B cell (primary cell): ENCODE measurements at regions not wholly inside any gene's neighbourhood (a gene's known extent, or its start where the extent isn't known, plus 50 kb on each side); places are given as distances from the start of the nearest gene placed in this dataset.

ENCODE experiments used
- ATAC-seq: fragments of 200-7000 bp; cut with Tn5 transposase; one replicate; pipeline ENCODE4 v1.10.0; 2021; ENCODE audit warnings: low read depth, mild to moderate bottlenecking, moderate number of reproducible peaks, moderate library complexity
- CTCF ChIA-PET: fragments of 350-600 bp; sonication (Branson Sonifier 250); formaldehyde crosslinking; loops from one replicate; lab custom pipeline; 2021; ENCODE audit warnings: antibody characterized with exemption, inconsistent platforms; lab: Charles Lee
- POLR2A ChIA-PET: fragments of 350-600 bp; sonication (Branson Sonifier 250); formaldehyde crosslinking; loops from one replicate; lab custom pipeline; 2021; ENCODE audit warnings: antibody characterized with exemption; lab: Charles Lee
- DNase-seq: peaks from one replicate; pipeline ENCODE4 v3.0.0; 2013
- H2AFZ ChIP-seq: 2 replicates; pipeline ENCODE4 v1.6.1; 2012; ENCODE audit warnings: mild to moderate bottlenecking, low read depth, low read length; ENCODE audit not compliant: insufficient read depth, poor library complexity, severe bottlenecking
- H3K27ac ChIP-seq, 2 donors: 1 replicate in 1 of 2; 2 replicates in 1 of 2; pipeline ENCODE4 v1.5.1; 2012 to 2013; ENCODE audit warnings: low read length in 2 of 2, mild to moderate bottlenecking in 2 of 2, moderate library complexity in 1 of 2
- H3K27me3 ChIP-seq, 4 experiments: fragments of 200-600 bp in 1 of 4; sonication (generic) in 1 of 4; replicated peaks in 1 of 4; 1 replicate in 2 of 4; 2 replicates in 2 of 4; pipeline versions ENCODE4 v1.6.1 to v1.7.0; 2013 to 2016; ENCODE audit warnings: low read length in 3 of 4, mild to moderate bottlenecking in 2 of 4, mixed read lengths in 1 of 4, moderate library complexity in 1 of 4; ENCODE audit not compliant: insufficient read depth in 4 of 4, control insufficient read depth in 3 of 4; ENCODE audit errors: control extremely low read depth in 1 of 4
- H3K36me3 ChIP-seq, 2 experiments: replicated peaks in 1 of 2; 1 replicate in 1 of 2; 2 replicates in 1 of 2; pipeline versions ENCODE4 v1.6.1 to v1.7.1; 2013; ENCODE audit warnings: low read length in 1 of 2; ENCODE audit not compliant: insufficient read depth in 2 of 2, control insufficient read depth in 1 of 2; ENCODE audit errors: control extremely low read depth in 1 of 2, extremely low read depth in 1 of 2
- H3K4me1 ChIP-seq, 2 donors: fragments of 200-600 bp in 1 of 2; sonication (generic) in 1 of 2; 1 replicate in 1 of 2; 2 replicates in 1 of 2; pipeline versions ENCODE4 v1.5.1 to v1.6.1; 2013 to 2017; ENCODE audit warnings: low read length in 2 of 2; ENCODE audit not compliant: control insufficient read depth in 2 of 2, insufficient read depth in 2 of 2
- H3K4me2 ChIP-seq: replicated peaks from 2 replicates; pipeline ENCODE3; 2012; ENCODE audit warnings: mild to moderate bottlenecking, low read depth, low read length; ENCODE audit not compliant: poor library complexity, severe bottlenecking
- H3K4me3 ChIP-seq, 5 experiments: fragments of 200-600 bp in 1 of 5; sonication (generic) in 1 of 5; 1 replicate in 3 of 5; 2 replicates in 2 of 5; pipeline versions ENCODE4 v1.5.1 to v1.7.0; 2011 to 2016; ENCODE audit warnings: low read length in 4 of 5, mild to moderate bottlenecking in 4 of 5, low read depth in 2 of 5, control low read depth in 1 of 5, moderate library complexity in 1 of 5; ENCODE audit not compliant: insufficient read depth in 1 of 5; ENCODE audit errors: control extremely low read depth in 1 of 5, extremely low read depth in 1 of 5
- H3K79me2 ChIP-seq: fragments of 200-600 bp; sonication (generic); one replicate; pipeline ENCODE4 v1.6.0; 2016; ENCODE audit warnings: low read length; ENCODE audit not compliant: control insufficient read depth, insufficient read depth
- H3K9ac ChIP-seq: fragments of 200-600 bp; sonication (generic); 2 replicates; pipeline ENCODE4 v1.6.1; 2017; ENCODE audit warnings: mild to moderate bottlenecking, low read length, moderate library complexity
- H3K9me3 ChIP-seq, 3 donors: one replicate each; pipeline versions ENCODE4 v1.6.1 to v1.7.1; 2013; ENCODE audit warnings: low read length in 2 of 3; ENCODE audit not compliant: control insufficient read depth in 2 of 3, insufficient read depth in 1 of 3; ENCODE audit errors: control extremely low read depth in 1 of 3
- H4K20me1 ChIP-seq: 2 replicates; pipeline ENCODE4 v1.6.0; 2012; ENCODE audit warnings: mild to moderate bottlenecking, low read length; ENCODE audit not compliant: insufficient read depth, control insufficient read depth, poor library complexity, severe bottlenecking
- H3K27ac Mint-ChIP-seq: one replicate; pipeline ENCODE4 v1.8.0; 2021; ENCODE audit warnings: mixed read lengths
- H3K27me3 Mint-ChIP-seq: one replicate; pipeline ENCODE4 v1.8.0; 2021; ENCODE audit warnings: mixed read lengths
- H3K4me1 Mint-ChIP-seq: one replicate; pipeline ENCODE4 v1.8.0; 2021; ENCODE audit warnings: mixed read lengths
- H3K4me3 Mint-ChIP-seq: one replicate; pipeline ENCODE4 v1.8.0; 2021; ENCODE audit warnings: mixed read lengths
- H3K9me3 Mint-ChIP-seq: one replicate; pipeline ENCODE4 v1.8.0; 2022; ENCODE audit warnings: mixed read lengths; ENCODE audit not compliant: insufficient read depth
- CTCF ChIP-seq: fragments of 200-600 bp; IDR thresholded peaks from one replicate; pipeline ENCODE4 v1.8.0; 2022; ENCODE audit warnings: antibody characterized with exemption, mild to moderate bottlenecking
- EZH2 ChIP-seq: IDR thresholded peaks from 2 replicates; pipeline ENCODE4 v1.6.1; 2012; ENCODE audit warnings: borderline replicate concordance, low read depth, mild to moderate bottlenecking, moderate library complexity, low read length; ENCODE audit not compliant: insufficient read depth, poor library complexity, severe bottlenecking
- WGBS: methylation state at CpG from one replicate; pipeline ENCODE4 v1.1.5; 2013; ENCODE audit warnings: missing lambda C conversion rate; ENCODE audit not compliant: insufficient coverage; 5-methylcytosine and 5-hydroxymethylcytosine counted together
- intact Hi-C: fragments of 100-400 bp; cut with micrococcal nuclease; formaldehyde crosslinking; loops from one replicate; pipeline ENCODE4 v1.10.0; 2022

GRCh38 chr3:40924559-40925141 is 274.7 kb upstream of the CTNNB1 start:
- intact Hi-C loops = no loop called here
- Mint-ChIP-seq H3K9me3 (no peaks in the 10 kb centered on the region), H3K27ac (no peak overlapping the region), H3K27me3 (peaks cover 24% of the 10 kb centered on the region), H3K4me3 (no peak overlapping the region), H3K4me1 (peaks cover 13% of the 10 kb centered on the region)
- Histone ChIP-seq H3K9ac (no peak overlapping the region), H3K36me3 (no peaks in the 10 kb centered on the region), H3K27me3 (peaks cover 0 to 6% (median 0%) of the 10 kb centered on the region in 4 experiments), H4K20me1 (no peaks in the 10 kb centered on the region), H3K9me3 (peaks cover 0 to 4% (median 0%) of the 10 kb centered on the region in 3 donors), H2AFZ (no peak overlapping the region), H3K4me1 (no peaks in the 10 kb centered on the region), H3K4me2 (no peak overlapping the region), H3K27ac (no peak overlapping the region), H3K79me2 (no peaks in the 10 kb centered on the region), H3K4me3 (no peak overlapping the region)
- WGBS = 100% methylated on average over 1 of the region's 3 CpGs
- DNase-seq (no peak), ATAC-seq (no peak)
- TF ChIP-seq EZH2 (no peak), CTCF (no peak)
- POLR2A ChIA-PET = no interaction called here
- CTCF ChIA-PET = no interaction called here

GRCh38 chr3:40925231-40925630 is 274.1 kb upstream of the CTNNB1 start:
- intact Hi-C loops = no loop called here
- peaks cover 10% of the 10 kb centered on the region for H3K4me1 Mint-ChIP-seq
- no peak for DNase-seq
- H3K9me3 ChIP-seq = peaks cover 0 to 7% (median 0%) of the 10 kb centered on the region in 3 donors
- no peak overlapping the region for H3K27ac Mint-ChIP-seq
- H3K27me3 ChIP-seq = peaks cover 0 to 6% (median 0%) of the 10 kb centered on the region in 4 experiments
- H3K36me3 ChIP-seq = no peaks in the 10 kb centered on the region
- no peak overlapping the region for H3K4me3 ChIP-seq
- TF ChIP-seq EZH2 (no peak), CTCF (no peak)
- no peaks in the 10 kb centered on the region for H3K79me2 ChIP-seq
- H4K20me1 ChIP-seq = no peaks in the 10 kb centered on the region
- no peaks in the 10 kb centered on the region for H3K9me3 Mint-ChIP-seq
- no peak overlapping the region for H3K9ac ChIP-seq
- H3K27ac ChIP-seq = no peak overlapping the region
- ChIA-PET CTCF (no interaction called here), POLR2A (no interaction called here)
- peaks cover 30% of the 10 kb centered on the region for H3K27me3 Mint-ChIP-seq
- H3K4me1 ChIP-seq = no peaks in the 10 kb centered on the region
- no peak overlapping the region for H3K4me3 Mint-ChIP-seq
- H3K4me2 ChIP-seq = no peak overlapping the region
- WGBS = no CpG with 5 or more reads among the region's 3 CpGs
- no peak overlapping the region for H2AFZ ChIP-seq
- no peak for ATAC-seq
